Large intestine (tissue), 3 donors: ENCODE measurements at regions not wholly inside any gene's neighbourhood (a gene's known extent, or its start where the extent isn't known, plus 50 kb on each side); places are given as distances from the start of the nearest gene placed in this dataset.

Source experiments
- DNase-seq, 2 donors: peaks; one replicate each; pipeline versions ENCODE4 v3.0.0 to v3.0.0-alpha.2; 2013
- H3K27ac ChIP-seq: one replicate; pipeline ENCODE4 v1.5.1; 2013; ENCODE audit warnings: low read length
- H3K27me3 ChIP-seq: 2 replicates; pipeline ENCODE4 v1.6.1; 2013; ENCODE audit warnings: low read length; ENCODE audit not compliant: control insufficient read depth, insufficient read depth
- H3K36me3 ChIP-seq: 2 replicates; pipeline ENCODE4 v1.6.1; 2013; ENCODE audit warnings: low read length; ENCODE audit not compliant: control insufficient read depth, insufficient read depth
- H3K4me1 ChIP-seq: one replicate; pipeline ENCODE4 v1.6.1; 2013; ENCODE audit warnings: low read length; ENCODE audit not compliant: control insufficient read depth, insufficient read depth
- H3K4me3 ChIP-seq: one replicate; pipeline ENCODE4 v1.5.1; 2013; ENCODE audit warnings: low read length
- H3K9me3 ChIP-seq: one replicate; pipeline ENCODE4 v1.6.1; 2013; ENCODE audit warnings: mild to moderate bottlenecking, low read depth, low read length, moderate library complexity; ENCODE audit not compliant: control insufficient read depth
- WGBS: methylation state at CpG from one replicate; pipeline ENCODE4 v1.1.5; 2013; ENCODE audit warnings: low lambda C conversion rate; ENCODE audit not compliant: insufficient coverage; 5-methylcytosine and 5-hydroxymethylcytosine counted together

DNA sequence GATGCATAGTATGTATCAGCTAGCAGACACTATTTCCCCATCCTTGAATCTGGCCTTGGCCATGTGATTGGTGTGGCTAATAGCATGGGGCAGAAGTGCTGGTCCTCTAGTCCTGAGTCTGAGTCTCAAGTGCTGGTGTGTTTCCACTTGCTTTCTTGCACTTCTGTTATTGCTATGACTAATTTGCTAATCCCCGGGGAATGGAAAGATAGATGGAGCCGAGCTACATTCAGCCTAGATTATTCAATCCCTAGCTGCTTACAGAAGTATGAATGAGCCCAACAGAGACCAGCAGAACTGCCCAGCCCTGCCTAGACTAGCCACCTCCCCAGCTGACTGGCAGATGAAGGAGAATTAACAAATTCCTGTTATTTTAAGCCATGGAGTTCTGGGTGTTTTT lies 53.2 kb upstream of the SYPL1 start:
- H3K27me3 ChIP-seq: peaks cover 2% of the 10 kb centered on the region
- DNase-seq: no peak
- H3K4me3 ChIP-seq: no peak overlapping the region
- H3K4me1 ChIP-seq: peaks cover 2% of the 10 kb centered on the region
- peaks cover 8% of the 10 kb centered on the region for H3K9me3 ChIP-seq
- no peaks in the 10 kb centered on the region for H3K36me3 ChIP-seq
- WGBS: no CpG with 5 or more reads among the region's 2 CpGs
- H3K27ac ChIP-seq: no peak overlapping the region

DNA sequence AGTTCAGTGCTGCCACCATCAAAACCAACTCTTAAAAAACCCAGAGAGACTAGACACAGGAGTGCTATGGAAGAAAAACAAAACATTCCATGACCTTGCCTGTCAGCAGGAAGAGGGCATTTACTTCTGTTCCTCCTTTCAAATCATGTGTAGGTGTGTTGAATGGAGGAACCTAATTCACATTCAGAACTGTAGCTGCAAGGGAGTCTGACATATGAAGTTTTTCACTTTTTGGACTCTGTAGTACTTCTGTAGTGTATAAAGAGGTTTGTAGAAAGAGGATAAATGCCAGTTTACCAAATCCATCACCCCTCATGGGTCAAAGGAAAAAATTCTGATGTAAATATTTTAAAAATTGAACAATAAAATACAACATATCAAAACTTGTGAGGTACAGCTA lies 51.1 kb upstream of the SYPL1 start:
- Histone ChIP-seq H3K4me1 (peaks cover 2% of the 10 kb centered on the region), H3K4me3 (no peak overlapping the region), H3K27me3 (peaks cover 2% of the 10 kb centered on the region), H3K27ac (no peak overlapping the region), H3K36me3 (no peaks in the 10 kb centered on the region), H3K9me3 (peaks cover 8% of the 10 kb centered on the region)
- no peak for DNase-seq
